ENCODE measurements at regions not wholly inside any gene's neighbourhood (a gene's known extent, or its start where the extent isn't known, plus 50 kb on each side); places are given as distances from the start of the nearest gene placed in this dataset.
A peak's percentile ranks its signal among the peaks of the same experiment; 100 is the strongest.

GRCh38 chr5:67281874-67282273, 85.3 kb upstream of the CD180 start:
- TF ChIP-seq CTCF (IDR thresholded peaks at IDR 0.05; ENCODE audit: control insufficient read depth, insufficient read depth, low read depth, low read length, missing control alignments): no peak
- no peak for DNase-seq (ENCODE audit: low read depth)
- H3K4me3 ChIP-seq (ENCODE audit: control insufficient read depth, low read depth, low read length): no peak overlapping the region

- TF ChIP-seq CTCF (IDR thresholded peaks at IDR 0.05; ENCODE audit: control insufficient read depth, insufficient read depth, low read depth, low read length, missing control alignments): no peak
- DNase-seq (ENCODE audit: low read depth): no peak
Observed at GRCh38 chr5:67273689-67274356, 77.2 kb upstream of the CD180 start.

GRCh38 chr5:67272453-67273130, 76.0 kb upstream of the CD180 start:
- no peak for DNase-seq (ENCODE audit: low read depth)
- H3K4me3 ChIP-seq (ENCODE audit: control insufficient read depth, low read depth, low read length): no peak overlapping the region
- no peak for TF ChIP-seq CTCF (IDR thresholded peaks at IDR 0.05; ENCODE audit: control insufficient read depth, insufficient read depth, low read depth, low read length, missing control alignments)

More at GRCh38 chr5:67273689-67274356, 77.2 kb upstream of the CD180 start:
- H3K4me3 ChIP-seq (ENCODE audit: control insufficient read depth, low read depth, low read length): no peak overlapping the region

- TF ChIP-seq CTCF (IDR thresholded peaks at IDR 0.05; ENCODE audit: control insufficient read depth, insufficient read depth, low read depth, low read length, missing control alignments): no peak
- peak; percentile 88 for DNase-seq (ENCODE audit: low read depth)
- peak overlapping the region; percentile 16 for H3K4me3 ChIP-seq (ENCODE audit: control insufficient read depth, low read depth, low read length)
Observed at GRCh38 chr5:67268231-67269021, 71.8 kb upstream of the CD180 start.

GRCh38 chr5:67267512-67268216, 71.1 kb upstream of the CD180 start:
- no peak overlapping the region for H3K4me3 ChIP-seq (ENCODE audit: control insufficient read depth, low read depth, low read length)
- no peak for TF ChIP-seq CTCF (IDR thresholded peaks at IDR 0.05; ENCODE audit: control insufficient read depth, insufficient read depth, low read depth, low read length, missing control alignments)
- DNase-seq (ENCODE audit: low read depth): no peak

GRCh38 chr5:67266654-67267350, 70.2 kb upstream of the CD180 start:
- no peak for DNase-seq (ENCODE audit: low read depth)
- H3K4me3 ChIP-seq (ENCODE audit: control insufficient read depth, low read depth, low read length): no peak overlapping the region
- TF ChIP-seq CTCF (IDR thresholded peaks at IDR 0.05; ENCODE audit: control insufficient read depth, insufficient read depth, low read depth, low read length, missing control alignments): no peak

All from AG09309 (cell line).